HCT116 (cell line): ENCODE measurements at regions not wholly inside any gene's neighbourhood (a gene's known extent, or its start where the extent isn't known, plus 50 kb on each side); places are given as distances from the start of the nearest gene placed in this dataset.

Source experiments
- ATAC-seq: fragments of 200-7000 bp; cut with Tn5 transposase; 2 replicates; pipeline ENCODE4 v1.9.1; 2020; ENCODE audit warnings: mild to moderate bottlenecking, moderate library complexity
- BruUV-seq: library from RNA; stranded (reverse); fragments of 400-500 nt; replicated peaks from 2 replicates; lab custom pipeline; 2021; lab: Mats Ljungman, UMichigan
- CTCF ChIA-PET: fragments of 300-600 bp; sonication (Branson Sonifier 250); formaldehyde crosslinking; loops from one replicate; lab custom pipeline; 2021; ENCODE audit warnings: antibody characterized with exemption; lab: Charles Lee
- POLR2A ChIA-PET: fragments of 300-600, 350-600 bp; sonication (Branson Sonifier 250); formaldehyde crosslinking; loops from one replicate; lab custom pipeline; 2021; ENCODE audit warnings: antibody characterized with exemption; lab: Charles Lee
- RAD21 ChIA-PET, 2 experiments: fragments of 300-600 bp; sonication (Branson Sonifier 250); formaldehyde crosslinking; loops; one replicate each; lab custom pipeline; 2023; ENCODE audit warnings: low total read pairs in 2 of 2; ENCODE audit not compliant: uncharacterized antibody in 2 of 2, unreplicated experiment in 2 of 2, low non-redundant PET in 1 of 2; lab: Charles Lee
- DNase-seq: peaks from one replicate; pipeline ENCODE4 v3.0.0-alpha.2; 2010; ENCODE audit warnings: low read depth, low spot score
- H2AFZ ChIP-seq: fragments of 200-600 bp; shearing (Covaris generic), sonication (generic); 2 replicates; pipeline ENCODE4 v1.6.1; 2017; ENCODE audit warnings: low read depth, mixed run types, mixed read lengths, antibody characterized with exemption, low read length; ENCODE audit not compliant: poor library complexity, severe bottlenecking
- H3K27ac ChIP-seq: 2 replicates; pipeline ENCODE4 v1.5.1; 2012; ENCODE audit warnings: low read depth, low read length
- H3K27me3 ChIP-seq: fragments of 200-600 bp; sonication (generic); 2 replicates; pipeline ENCODE4 v1.6.1; 2016; ENCODE audit warnings: mixed run types, low read length, mixed read lengths; ENCODE audit not compliant: insufficient read depth
- H3K36me3 ChIP-seq, 2 experiments: fragments of 200-500 bp in 1 of 2; fragments of 200-600 bp in 1 of 2; sonication (Bioruptor generic) in 1 of 2; sonication (generic) in 1 of 2; 2 replicates each; pipeline versions ENCODE4 v1.5.1 to v1.6.1; 2014 to 2016; ENCODE audit warnings: low read length in 2 of 2, inconsistent platforms in 1 of 2, mixed read lengths in 1 of 2, mixed run types in 1 of 2; ENCODE audit not compliant: insufficient read depth in 2 of 2, control insufficient read depth in 1 of 2
- H3K4me1 ChIP-seq, 2 experiments: fragments of 200-600 bp in 1 of 2; sonication (generic) in 1 of 2; 2 replicates each; pipeline versions ENCODE4 v1.5.1 to v1.6.1; 2012 to 2017; ENCODE audit warnings: low read length in 2 of 2, inconsistent platforms in 1 of 2, mild to moderate bottlenecking in 1 of 2, mixed read lengths in 1 of 2, mixed run types in 1 of 2, moderate library complexity in 1 of 2; ENCODE audit not compliant: insufficient read depth in 2 of 2, control insufficient read depth in 1 of 2
- H3K4me2 ChIP-seq: fragments of 200-600 bp; sonication (generic); 2 replicates; pipeline ENCODE4 v1.6.1; 2017; ENCODE audit warnings: mixed run types, low read length, mixed read lengths
- H3K4me3 ChIP-seq, 2 experiments: fragments of 200-600 bp in 1 of 2; sonication (generic) in 1 of 2; replicated peaks in 1 of 2; 2 replicates each; pipeline ENCODE4 v1.5.1; 2011 to 2016; ENCODE audit warnings: low read length in 2 of 2, control low read depth in 1 of 2, low read depth in 1 of 2, mild to moderate bottlenecking in 1 of 2, mixed read lengths in 1 of 2, mixed run types in 1 of 2
- H3K79me2 ChIP-seq: fragments of 200-600 bp; sonication (generic); 2 replicates; pipeline ENCODE4 v1.6.1; 2017; ENCODE audit warnings: mild to moderate bottlenecking, mixed run types, low read length, moderate library complexity, mixed read lengths; ENCODE audit not compliant: insufficient read depth
- H3K9ac ChIP-seq: fragments of 200-600 bp; sonication (generic); 2 replicates; pipeline ENCODE4 v1.6.1; 2016; ENCODE audit warnings: low read length, mixed read lengths
- H3K9me2 ChIP-seq: fragments of 200-600 bp; sonication (generic), shearing (Covaris generic); 2 replicates; pipeline ENCODE4 v1.6.1; 2017; ENCODE audit warnings: mixed run types, mild to moderate bottlenecking, moderate library complexity; ENCODE audit not compliant: insufficient read depth
- H3K9me3 ChIP-seq, 2 experiments: fragments of 200-500 bp in 1 of 2; fragments of 200-600 bp in 1 of 2; sonication (Bioruptor generic) in 1 of 2; sonication (generic) in 1 of 2; 2 replicates each; pipeline ENCODE4 v1.6.1; 2014 to 2017; ENCODE audit warnings: low read length in 2 of 2, mixed read lengths in 2 of 2, inconsistent platforms in 1 of 2, low read depth in 1 of 2, mild to moderate bottlenecking in 1 of 2, mixed run types in 1 of 2, moderate library complexity in 1 of 2; ENCODE audit not compliant: control insufficient read depth in 1 of 2, insufficient read depth in 1 of 2
- H4K20me1 ChIP-seq: fragments of 200-600 bp; sonication (generic), shearing (Covaris generic); 2 replicates; pipeline ENCODE4 v1.6.1; 2017; ENCODE audit warnings: mixed run types, mild to moderate bottlenecking, moderate library complexity; ENCODE audit not compliant: insufficient read depth
- ATF3 ChIP-seq: IDR thresholded peaks from 2 replicates; pipeline ENCODE4 v1.6.1; 2012
- CBX3 ChIP-seq: IDR thresholded peaks from 2 replicates; pipeline ENCODE4 v1.6.1; 2012; ENCODE audit warnings: low read depth
- EGR1 ChIP-seq: IDR thresholded peaks from 2 replicates; pipeline ENCODE4 v1.6.1; 2012; ENCODE audit warnings: low read depth
- ELF1 ChIP-seq: IDR thresholded peaks from 2 replicates; pipeline ENCODE4 v1.6.1; 2012; ENCODE audit warnings: low read depth, borderline replicate concordance
- JUND ChIP-seq: IDR thresholded peaks from 2 replicates; pipeline ENCODE4 v1.6.1; 2012
- POLR2A ChIP-seq: IDR thresholded peaks from 2 replicates; pipeline ENCODE4 v1.7.0; 2011; ENCODE audit warnings: borderline replicate concordance; ENCODE audit not compliant: insufficient read depth, insufficient read length; ENCODE audit errors: extremely low read depth
- SIN3A ChIP-seq: IDR thresholded peaks from 2 replicates; pipeline ENCODE4 v1.6.1; 2012; ENCODE audit warnings: low read depth
- SP1 ChIP-seq: IDR thresholded peaks from 2 replicates; pipeline ENCODE4 v1.6.1; 2012; ENCODE audit warnings: low read depth
- SRF ChIP-seq: IDR thresholded peaks from 2 replicates; pipeline ENCODE4 v1.6.1; 2012; ENCODE audit warnings: low read depth
- YY1 ChIP-seq: IDR thresholded peaks from 2 replicates; pipeline ENCODE4 v1.6.1; 2011; ENCODE audit warnings: low read length, low read depth, moderate library complexity, mild to moderate bottlenecking; ENCODE audit not compliant: insufficient replicate concordance; ENCODE audit errors: extremely low read depth
- ZFX ChIP-seq: fragments of 450-650 bp; IDR thresholded peaks from 2 replicates; pipeline ENCODE4 v1.6.1; 2017
- ZNF274 ChIP-seq: fragments of 200-500 bp; sonication (Bioruptor generic); IDR thresholded peaks from 2 replicates; pipeline ENCODE4 v1.6.1; 2014; ENCODE audit warnings: mild to moderate bottlenecking, low read depth, low read length, inconsistent platforms
- intact Hi-C: fragments of 100-400 bp; cut with micrococcal nuclease; formaldehyde crosslinking; loops from 2 replicates; pipeline ENCODE4 v1.10.0; 2022
- TF ChIP-seq, protein P1 (sequence below), 3 experiments: fragments of 200-600 bp in 1 of 3; sonication (generic) in 1 of 3; IDR thresholded peaks in 2 of 3; conservative IDR thresholded peaks in 1 of 3; 2 replicates each; pipeline ENCODE4 v1.5.1; 2012 to 2017; ENCODE audit warnings: low read depth in 2 of 3, low read length in 2 of 3, antibody characterized with exemption in 1 of 3, borderline replicate concordance in 1 of 3, control low read depth in 1 of 3, mild to moderate bottlenecking in 1 of 3, mixed read lengths in 1 of 3, mixed run types in 1 of 3, moderate library complexity in 1 of 3; ENCODE audit not compliant: insufficient read depth in 1 of 3

GRCh38 chr16:54594601-54595391, 308.2 kb upstream of the IRX3 start:
- BruUV-seq, result no TSS peak
- Histone ChIP-seq H3K9me2 (no peaks in the 10 kb centered on the region), H3K9ac (no peak overlapping the region), H3K27me3 (peaks cover 13% of the 10 kb centered on the region), H3K36me3 (no peaks in the 10 kb centered on the region), H3K4me1 (no peaks in the 10 kb centered on the region), H3K4me2 (no peak overlapping the region), H3K79me2 (no peaks in the 10 kb centered on the region), H4K20me1 (no peaks in the 10 kb centered on the region), H3K9me3 (no peaks in the 10 kb centered on the region), H3K4me3 (no peak overlapping the region), H3K27ac (no peak overlapping the region)
- DNase-seq, result no peak
- ChIA-PET CTCF (no interaction called here), RAD21 (no interaction called here)
- ATAC-seq, result no peak
- no peak for TF ChIP-seq POLR2A
- TF ChIP-seq JUND, result no peak
- no peak for TF ChIP-seq SIN3A
- TF ChIP-seq, protein P1, sequence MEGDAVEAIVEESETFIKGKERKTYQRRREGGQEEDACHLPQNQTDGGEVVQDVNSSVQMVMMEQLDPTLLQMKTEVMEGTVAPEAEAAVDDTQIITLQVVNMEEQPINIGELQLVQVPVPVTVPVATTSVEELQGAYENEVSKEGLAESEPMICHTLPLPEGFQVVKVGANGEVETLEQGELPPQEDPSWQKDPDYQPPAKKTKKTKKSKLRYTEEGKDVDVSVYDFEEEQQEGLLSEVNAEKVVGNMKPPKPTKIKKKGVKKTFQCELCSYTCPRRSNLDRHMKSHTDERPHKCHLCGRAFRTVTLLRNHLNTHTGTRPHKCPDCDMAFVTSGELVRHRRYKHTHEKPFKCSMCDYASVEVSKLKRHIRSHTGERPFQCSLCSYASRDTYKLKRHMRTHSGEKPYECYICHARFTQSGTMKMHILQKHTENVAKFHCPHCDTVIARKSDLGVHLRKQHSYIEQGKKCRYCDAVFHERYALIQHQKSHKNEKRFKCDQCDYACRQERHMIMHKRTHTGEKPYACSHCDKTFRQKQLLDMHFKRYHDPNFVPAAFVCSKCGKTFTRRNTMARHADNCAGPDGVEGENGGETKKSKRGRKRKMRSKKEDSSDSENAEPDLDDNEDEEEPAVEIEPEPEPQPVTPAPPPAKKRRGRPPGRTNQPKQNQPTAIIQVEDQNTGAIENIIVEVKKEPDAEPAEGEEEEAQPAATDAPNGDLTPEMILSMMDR (IDR thresholded peaks at IDR 0.05 in 2 of 3, conservative IDR thresholded peaks at IDR 0.05 in 1 of 3; ENCODE audit: borderline replicate concordance in 1 of 3, insufficient read depth in 1 of 3, low read depth in 2 of 3, low read length in 2 of 3), result no peak
- no peak for TF ChIP-seq ELF1
- TF ChIP-seq ZFX, result no peak
- no peak for TF ChIP-seq ZNF274
- no peak for TF ChIP-seq ATF3
- no peak for TF ChIP-seq EGR1
- TF ChIP-seq SP1, result no peak
- TF ChIP-seq CBX3, result no peak
- no peak for TF ChIP-seq SRF
- TF ChIP-seq YY1, result no peak
- TF ChIP-seq, all 23 proteins: peak for 0
- intact Hi-C loops, result no loop called here
- POLR2A ChIA-PET, result no interaction called here
- no peak overlapping the region for H2AFZ ChIP-seq
